Smooth muscle cell (in vitro differentiated cells): ENCODE measurements at regions not wholly inside any gene's neighbourhood (a gene's known extent, or its start where the extent isn't known, plus 50 kb on each side); places are given as distances from the start of the nearest gene placed in this dataset.

Experiments used
- DNase-seq: peaks from one replicate; lab custom pipeline; 2025; ENCODE audit not compliant: unreplicated experiment; lab: John Stamatoyannopoulos, UW
- H2AFZ ChIP-seq: fragments of 200-600 bp; sonication (generic); 2 replicates; pipeline ENCODE4 v1.6.0; 2016; ENCODE audit warnings: antibody characterized with exemption, low read depth, mild to moderate bottlenecking
- H3F3A ChIP-seq: fragments of 200-600 bp; sonication (generic); 2 replicates; pipeline ENCODE4 v1.6.0; 2017; ENCODE audit warnings: antibody characterized with exemption, low read depth
- H3K27ac ChIP-seq: fragments of 200-600 bp; sonication (generic); 2 replicates; pipeline ENCODE4 v1.5.1; 2016; ENCODE audit warnings: low read depth, mild to moderate bottlenecking
- H3K27me3 ChIP-seq: fragments of 200-600 bp; sonication (generic); 2 replicates; pipeline ENCODE4 v1.6.1; 2016; ENCODE audit warnings: low read depth, mild to moderate bottlenecking
- H3K36me3 ChIP-seq: fragments of 200-600 bp; sonication (generic); 2 replicates; pipeline ENCODE4 v1.5.1; 2016; ENCODE audit warnings: low read depth
- H3K4me1 ChIP-seq: fragments of 200-600 bp; sonication (generic); 2 replicates; pipeline ENCODE4 v1.5.1; 2016; ENCODE audit warnings: low read depth
- H3K4me2 ChIP-seq: fragments of 200-600 bp; sonication (generic); 2 replicates; pipeline ENCODE4 v1.6.0; 2016; ENCODE audit warnings: mild to moderate bottlenecking
- H3K4me3 ChIP-seq: fragments of 200-600 bp; sonication (generic); 2 replicates; pipeline ENCODE4 v1.5.1; 2016; ENCODE audit warnings: mild to moderate bottlenecking
- H3K79me2 ChIP-seq: fragments of 200-600 bp; sonication (generic); 2 replicates; pipeline ENCODE4 v1.6.0; 2016; ENCODE audit warnings: low read depth, mild to moderate bottlenecking
- H3K9ac ChIP-seq: fragments of 200-600 bp; sonication (generic); 2 replicates; pipeline ENCODE4 v1.6.0; 2016; ENCODE audit warnings: low read depth
- H3K9me3 ChIP-seq: fragments of 200-600 bp; sonication (generic); replicated peaks from 2 replicates; pipeline ENCODE4 v1.5.1; 2016; ENCODE audit warnings: low read depth
- H4K20me1 ChIP-seq: fragments of 200-600 bp; sonication (generic); 2 replicates; pipeline ENCODE4 v1.6.0; 2016; ENCODE audit warnings: low read depth
- WGBS: methylation state at CpG from one replicate; pipeline ENCODE4 v1.1.7; 2016; ENCODE audit warnings: low lambda C conversion rate; 5-methylcytosine and 5-hydroxymethylcytosine counted together
- TF ChIP-seq, protein P1 (sequence below): fragments of 200-600 bp; sonication (generic); IDR thresholded peaks from 2 replicates; pipeline ENCODE4 v1.5.1; 2017; ENCODE audit warnings: borderline replicate concordance, mild to moderate bottlenecking, antibody characterized with exemption; ENCODE audit not compliant: insufficient read depth, poor library complexity, severe bottlenecking

DNA sequence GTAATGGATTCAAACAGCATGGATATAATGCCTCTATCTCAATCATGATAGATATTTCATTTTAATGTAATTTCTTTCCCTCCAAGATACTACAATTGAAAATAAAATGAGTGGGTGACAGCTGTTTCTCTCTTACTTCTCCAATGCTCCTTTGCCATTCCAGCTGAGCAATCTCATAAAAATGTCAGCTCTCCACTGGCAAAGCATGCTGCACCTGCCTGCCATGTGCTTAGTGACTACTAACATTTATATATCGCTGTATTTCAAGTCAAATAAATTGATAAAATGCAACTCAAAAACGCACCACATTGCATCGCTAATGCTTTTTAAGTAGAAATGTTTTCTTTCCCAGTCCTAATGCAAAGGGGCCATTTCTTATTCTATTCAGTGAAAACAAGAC is 1093.9 kb downstream of the CBLN2 start:
- Histone ChIP-seq H3K27me3 (no peaks in the 10 kb centered on the region), H3K4me1 (no peaks in the 10 kb centered on the region), H3K27ac (no peak overlapping the region), H3K9ac (no peak overlapping the region), H3F3A (no peaks in the 10 kb centered on the region), H3K4me3 (no peak overlapping the region), H2AFZ (no peak overlapping the region), H3K4me2 (no peak overlapping the region), H4K20me1 (no peaks in the 10 kb centered on the region), H3K36me3 (no peaks in the 10 kb centered on the region), H3K9me3 (no peaks in the 10 kb centered on the region), H3K79me2 (no peaks in the 10 kb centered on the region)
- TF ChIP-seq, protein P1, sequence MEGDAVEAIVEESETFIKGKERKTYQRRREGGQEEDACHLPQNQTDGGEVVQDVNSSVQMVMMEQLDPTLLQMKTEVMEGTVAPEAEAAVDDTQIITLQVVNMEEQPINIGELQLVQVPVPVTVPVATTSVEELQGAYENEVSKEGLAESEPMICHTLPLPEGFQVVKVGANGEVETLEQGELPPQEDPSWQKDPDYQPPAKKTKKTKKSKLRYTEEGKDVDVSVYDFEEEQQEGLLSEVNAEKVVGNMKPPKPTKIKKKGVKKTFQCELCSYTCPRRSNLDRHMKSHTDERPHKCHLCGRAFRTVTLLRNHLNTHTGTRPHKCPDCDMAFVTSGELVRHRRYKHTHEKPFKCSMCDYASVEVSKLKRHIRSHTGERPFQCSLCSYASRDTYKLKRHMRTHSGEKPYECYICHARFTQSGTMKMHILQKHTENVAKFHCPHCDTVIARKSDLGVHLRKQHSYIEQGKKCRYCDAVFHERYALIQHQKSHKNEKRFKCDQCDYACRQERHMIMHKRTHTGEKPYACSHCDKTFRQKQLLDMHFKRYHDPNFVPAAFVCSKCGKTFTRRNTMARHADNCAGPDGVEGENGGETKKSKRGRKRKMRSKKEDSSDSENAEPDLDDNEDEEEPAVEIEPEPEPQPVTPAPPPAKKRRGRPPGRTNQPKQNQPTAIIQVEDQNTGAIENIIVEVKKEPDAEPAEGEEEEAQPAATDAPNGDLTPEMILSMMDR = no peak
- WGBS = 84% methylated on average over 3 of the region's 3 CpGs
- no peak for DNase-seq

DNA sequence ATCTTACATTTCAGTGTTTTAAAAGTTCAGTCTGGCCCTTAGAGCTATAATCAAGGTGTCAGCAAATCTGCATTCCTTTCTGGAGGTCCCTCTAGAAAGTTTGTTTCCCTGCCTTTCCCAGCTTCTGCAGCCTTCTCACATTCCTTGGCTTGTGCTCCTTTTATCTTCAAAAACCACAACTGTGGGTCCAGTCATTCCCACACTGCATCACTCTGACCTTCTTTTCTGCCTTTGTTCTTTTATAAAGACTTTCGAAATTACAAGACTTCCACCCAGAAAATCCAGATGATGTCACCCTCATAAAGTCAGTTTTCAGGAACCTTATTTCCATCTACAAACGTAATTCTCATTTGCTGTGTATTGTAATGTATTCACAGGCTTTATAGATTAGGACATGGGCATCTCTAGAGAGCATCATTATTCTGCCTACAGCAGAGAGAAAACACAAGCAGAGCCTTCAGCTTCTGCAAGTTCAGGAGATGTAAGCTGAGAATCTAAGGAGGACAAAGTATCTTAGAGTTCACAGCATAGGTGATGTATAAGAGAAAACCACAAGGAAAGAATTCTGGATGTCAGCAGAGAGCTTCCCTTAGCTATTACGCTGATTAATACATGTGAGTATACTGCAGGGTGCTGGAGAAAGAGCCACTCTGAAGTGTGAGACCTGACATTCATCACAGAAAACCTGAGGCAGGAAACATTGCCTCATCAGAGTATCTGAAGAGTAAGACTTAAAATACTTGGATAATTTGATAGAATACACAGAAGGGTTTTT is 1100.2 kb downstream of the CBLN2 start:
- DNase-seq = no peak
- Histone ChIP-seq H3K9me3 (no peaks in the 10 kb centered on the region), H3K4me3 (no peak overlapping the region), H3K4me2 (no peak overlapping the region), H3K36me3 (no peaks in the 10 kb centered on the region), H4K20me1 (no peaks in the 10 kb centered on the region), H3F3A (peaks cover 3% of the 10 kb centered on the region), H2AFZ (no peak overlapping the region), H3K27ac (peak overlapping the region; percentile 60), H3K27me3 (no peaks in the 10 kb centered on the region), H3K79me2 (no peaks in the 10 kb centered on the region), H3K4me1 (no peaks in the 10 kb centered on the region), H3K9ac (no peak overlapping the region)
- TF ChIP-seq, protein P1 = no peak
- 40% methylated on average over 3 of the region's 3 CpGs for WGBS

DNA sequence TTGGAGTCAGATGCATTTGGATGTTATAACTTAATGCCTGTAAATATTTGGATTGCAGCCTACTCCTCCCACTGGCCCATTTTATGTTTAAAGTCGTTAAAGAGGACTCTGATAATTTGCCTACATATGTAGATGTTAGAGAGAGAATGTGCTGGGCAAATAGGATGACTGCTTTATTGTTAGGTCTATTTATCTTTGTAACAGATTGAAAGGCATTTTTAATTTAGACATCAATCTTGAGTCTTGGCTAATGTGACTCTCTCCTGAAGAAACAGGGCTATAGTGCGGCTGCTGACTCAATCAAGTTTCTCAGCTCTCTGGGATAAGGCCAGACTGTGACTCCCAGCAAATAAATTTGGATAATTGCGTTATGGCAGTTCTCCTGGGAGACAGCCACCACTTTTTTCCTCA is 1101.4 kb downstream of the CBLN2 start:
- DNase-seq = no peak
- no peak overlapping the region for H3K4me3 ChIP-seq
- no peak overlapping the region for H3K9ac ChIP-seq
- TF ChIP-seq, protein P1 = no peak
- H3K79me2 ChIP-seq = no peaks in the 10 kb centered on the region
- no peak overlapping the region for H3K4me2 ChIP-seq
- H3F3A ChIP-seq = peaks cover 3% of the 10 kb centered on the region
- 49% methylated on average over 3 of the region's 3 CpGs for WGBS
- no peaks in the 10 kb centered on the region for H3K27me3 ChIP-seq
- H3K36me3 ChIP-seq = no peaks in the 10 kb centered on the region
- no peaks in the 10 kb centered on the region for H3K9me3 ChIP-seq
- no peak overlapping the region for H2AFZ ChIP-seq
- peak overlapping the region; percentile 19 for H3K27ac ChIP-seq
- H4K20me1 ChIP-seq = no peaks in the 10 kb centered on the region
- H3K4me1 ChIP-seq = no peaks in the 10 kb centered on the region

DNA sequence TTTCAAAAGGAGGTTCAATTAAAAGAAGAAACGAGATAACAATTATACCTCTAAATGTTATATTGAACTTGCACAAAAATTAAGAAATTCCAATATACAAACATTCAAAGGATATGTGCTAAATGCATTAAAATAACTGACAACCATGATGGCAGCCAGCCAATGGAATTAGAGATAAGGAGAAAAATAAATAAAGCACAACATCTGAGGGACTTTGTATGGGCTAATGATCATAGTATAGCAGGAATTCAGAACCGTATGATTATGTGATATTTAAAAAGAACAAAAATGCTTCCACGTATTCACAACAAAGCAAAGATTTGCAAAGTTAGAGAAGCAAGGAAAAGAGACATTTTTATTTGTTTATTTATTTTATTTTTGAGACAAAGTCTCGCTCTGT is 1103.0 kb downstream of the CBLN2 start:
- Histone ChIP-seq H3K4me2 (no peak overlapping the region), H3K27ac (no peak overlapping the region), H3K27me3 (no peaks in the 10 kb centered on the region), H3K4me1 (no peaks in the 10 kb centered on the region), H4K20me1 (no peaks in the 10 kb centered on the region), H3K9ac (no peak overlapping the region), H3K36me3 (no peaks in the 10 kb centered on the region), H3K79me2 (no peaks in the 10 kb centered on the region), H3F3A (peaks cover 3% of the 10 kb centered on the region), H3K4me3 (no peak overlapping the region), H3K9me3 (no peaks in the 10 kb centered on the region), H2AFZ (no peak overlapping the region)
- no peak for DNase-seq
- 86% methylated on average over 4 of the region's 4 CpGs for WGBS
- TF ChIP-seq, protein P1 = no peak
